ENCODE measurements at regions not wholly inside any gene's neighbourhood (a gene's known extent, or its start where the extent isn't known, plus 50 kb on each side); places are given as distances from the start of the nearest gene placed in this dataset.

DNA sequence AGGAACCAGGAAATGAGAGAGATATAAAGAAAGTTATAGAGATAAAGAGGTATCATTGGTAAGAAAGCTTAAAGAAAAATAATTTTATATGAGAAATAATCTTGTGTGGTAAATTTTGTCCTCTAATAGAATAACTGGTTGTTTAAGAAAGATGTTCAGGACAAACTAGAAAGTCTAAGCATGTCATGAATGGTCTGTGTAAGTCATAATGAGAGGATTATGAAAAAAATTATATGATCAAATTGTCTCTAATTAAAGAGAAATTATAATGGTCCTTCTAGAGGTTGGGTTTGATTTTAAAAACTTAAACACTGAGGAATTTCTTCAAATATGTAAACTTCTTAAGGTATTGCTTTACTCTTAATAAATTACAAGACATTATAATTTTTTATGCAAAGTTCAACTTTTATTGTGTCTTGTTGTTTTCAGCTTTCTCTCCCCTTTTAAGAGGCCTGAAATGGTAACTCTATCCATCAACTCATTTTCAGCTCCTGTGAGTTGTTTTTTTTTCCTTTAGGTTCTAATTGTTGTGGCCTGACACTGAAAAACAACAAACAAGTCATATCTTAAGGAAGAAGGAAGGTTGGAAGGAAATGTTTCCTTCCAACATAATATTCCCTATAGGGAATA is 88.2 kb upstream of the CNOT2 start:
- no peak for DNase-seq (ENCODE audit: low read depth)

DNA sequence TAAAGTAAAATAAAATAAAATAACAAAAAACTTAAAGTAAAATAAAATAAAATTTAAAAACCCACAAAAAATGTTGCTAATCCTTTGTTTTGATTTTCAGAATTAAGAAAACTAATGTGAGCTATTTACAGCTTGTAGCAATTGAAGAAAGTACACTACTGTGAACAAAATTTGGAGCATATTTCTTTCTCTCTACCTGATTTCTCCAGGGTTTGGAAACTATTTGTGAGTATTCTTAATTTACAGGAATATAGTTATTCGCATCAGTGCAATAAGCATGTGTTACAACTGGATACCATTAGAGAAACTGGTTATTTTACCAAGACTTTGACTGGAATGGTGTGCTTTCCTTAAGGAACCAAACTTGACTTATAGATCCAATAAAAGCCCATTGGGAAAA is 86.1 kb upstream of the CNOT2 start:
- DNase-seq (ENCODE audit: low read depth) = no peak

DNA sequence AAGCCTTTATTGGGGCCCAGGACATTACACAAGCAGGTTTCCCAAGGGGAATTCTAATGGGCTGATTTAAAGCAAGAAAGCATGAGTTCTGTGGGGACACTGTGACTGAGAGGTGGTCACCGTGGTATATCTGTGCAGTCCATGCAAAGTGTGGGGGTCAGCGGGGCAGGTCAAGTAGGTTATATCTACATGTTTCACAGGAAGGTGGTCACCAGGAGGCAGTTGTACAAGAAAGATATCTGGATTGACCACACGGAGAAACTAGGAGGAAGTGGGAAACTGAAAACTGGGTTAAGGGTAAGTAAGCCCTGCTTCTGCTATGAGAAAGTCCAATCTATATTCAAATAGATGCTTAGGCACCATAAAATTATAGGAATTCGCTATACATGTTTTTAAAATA is 77.8 kb upstream of the CNOT2 start:
- no peak for DNase-seq (ENCODE audit: low read depth)

DNA sequence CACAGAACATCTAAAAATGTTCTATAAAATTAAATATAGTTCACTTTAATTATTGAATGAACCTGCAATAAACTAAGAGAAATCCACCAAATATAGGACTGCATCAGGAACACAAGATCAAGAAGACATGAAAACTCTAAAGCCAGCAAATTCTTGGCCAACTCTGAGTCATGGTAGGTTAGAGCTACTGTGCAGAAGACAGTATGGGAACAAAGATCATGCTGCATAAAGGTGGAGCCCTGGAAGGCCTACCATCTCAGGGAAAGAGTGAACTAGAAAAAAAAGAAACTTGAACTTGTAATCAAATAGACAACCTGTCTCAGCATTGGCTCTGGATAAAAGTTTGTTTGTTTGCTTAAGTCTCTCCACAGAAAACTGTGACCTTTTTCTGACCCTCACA is 66.9 kb upstream of the CNOT2 start:
- no peak for DNase-seq (ENCODE audit: low read depth)

DNA sequence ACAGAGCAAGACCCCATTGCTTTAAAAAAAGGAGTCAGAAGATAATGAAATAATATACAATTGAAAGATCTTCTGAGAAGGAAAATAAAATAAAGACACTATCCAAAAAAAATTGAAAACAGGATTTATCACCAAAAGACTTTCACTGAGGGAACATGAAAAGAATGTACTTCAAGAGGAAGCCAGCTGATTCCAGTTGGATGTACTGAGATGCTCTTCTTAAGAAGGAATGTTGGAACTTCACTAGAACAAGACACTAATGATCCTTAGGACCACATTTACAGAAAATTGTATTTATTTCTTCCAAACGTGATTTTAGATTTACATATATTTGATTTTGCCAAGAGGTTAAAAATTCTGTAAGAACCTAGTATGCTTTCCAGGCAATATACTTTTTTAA is 65.6 kb upstream of the CNOT2 start:
- no peak for DNase-seq (ENCODE audit: low read depth)

DNA sequence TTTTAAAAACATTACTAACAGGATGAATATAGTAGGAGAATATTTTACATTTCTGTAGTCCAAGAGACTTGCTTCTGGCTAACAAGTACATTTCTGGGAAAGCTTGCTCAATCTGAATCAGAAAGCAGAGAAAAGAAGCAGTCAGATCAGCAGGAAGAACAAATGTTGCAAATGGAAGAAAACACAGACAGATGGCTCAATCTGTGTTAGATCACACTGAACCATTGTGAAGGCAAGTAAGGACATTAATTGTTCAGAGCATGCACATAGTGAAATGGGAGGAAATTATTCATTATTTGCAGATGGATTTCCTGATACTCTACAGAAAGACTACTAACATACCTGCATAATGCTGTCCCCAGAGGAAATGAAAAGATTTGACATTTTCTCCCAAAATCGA is 65.2 kb upstream of the CNOT2 start:
- DNase-seq (ENCODE audit: low read depth) = no peak

DNA sequence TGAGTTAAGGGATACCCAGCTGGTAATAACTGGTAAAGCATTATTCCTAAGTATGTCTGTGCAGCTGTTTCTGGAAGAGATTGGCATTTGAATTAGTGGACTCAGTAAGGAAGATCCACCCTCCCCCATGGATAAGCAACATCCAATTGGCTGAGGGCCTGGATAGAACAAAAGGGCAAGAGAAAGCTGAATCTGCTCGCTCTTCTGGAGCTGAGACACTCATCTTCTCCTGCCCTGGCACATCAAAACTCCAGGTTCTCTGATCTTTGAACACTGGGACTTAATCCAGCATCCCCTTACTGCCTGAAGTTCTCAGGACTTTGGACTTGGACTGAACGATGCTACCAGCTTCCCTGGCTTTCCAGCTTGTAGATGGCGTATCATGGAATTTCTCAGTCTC is 63.1 kb upstream of the CNOT2 start:
- no peak for DNase-seq (ENCODE audit: low read depth)

DNA sequence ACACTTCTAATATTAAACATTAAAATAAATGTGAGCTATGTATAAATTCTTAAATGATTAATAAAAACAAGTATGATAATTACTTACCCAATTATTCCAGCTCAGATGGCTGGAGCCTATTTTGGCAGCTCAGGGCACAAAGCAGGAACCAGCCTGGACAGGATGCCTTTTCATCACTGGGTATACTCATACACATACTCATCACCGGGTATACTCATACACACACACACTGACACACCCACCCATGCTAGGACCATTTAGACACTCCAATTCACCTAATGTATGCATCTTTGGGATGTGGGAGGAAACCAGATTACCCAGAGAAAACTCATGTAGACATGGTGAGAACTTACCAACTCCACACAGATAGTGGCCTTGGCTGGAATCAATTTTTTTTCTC is 57.9 kb upstream of the CNOT2 start:
- no peak for DNase-seq (ENCODE audit: low read depth)

DNA sequence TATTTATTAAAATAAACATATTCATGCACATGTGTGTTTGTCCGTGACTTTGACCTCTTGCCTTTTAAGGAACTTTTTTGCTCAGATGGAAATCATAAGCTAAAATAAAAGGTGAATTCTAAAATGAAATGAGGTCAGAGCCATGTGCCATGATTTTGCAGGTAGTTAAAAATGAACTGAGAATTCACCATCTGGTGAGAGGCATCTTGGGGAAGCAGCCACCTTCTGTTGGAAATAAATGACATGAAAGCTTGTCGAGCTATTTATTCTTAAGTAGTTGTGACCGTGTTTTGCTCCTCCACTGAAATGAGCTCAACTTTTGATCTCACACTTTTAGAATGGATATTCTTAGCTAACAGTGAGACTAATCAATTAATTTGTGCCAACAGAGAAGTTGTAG is 56.8 kb upstream of the CNOT2 start:
- DNase-seq (ENCODE audit: low read depth) = no peak

DNA sequence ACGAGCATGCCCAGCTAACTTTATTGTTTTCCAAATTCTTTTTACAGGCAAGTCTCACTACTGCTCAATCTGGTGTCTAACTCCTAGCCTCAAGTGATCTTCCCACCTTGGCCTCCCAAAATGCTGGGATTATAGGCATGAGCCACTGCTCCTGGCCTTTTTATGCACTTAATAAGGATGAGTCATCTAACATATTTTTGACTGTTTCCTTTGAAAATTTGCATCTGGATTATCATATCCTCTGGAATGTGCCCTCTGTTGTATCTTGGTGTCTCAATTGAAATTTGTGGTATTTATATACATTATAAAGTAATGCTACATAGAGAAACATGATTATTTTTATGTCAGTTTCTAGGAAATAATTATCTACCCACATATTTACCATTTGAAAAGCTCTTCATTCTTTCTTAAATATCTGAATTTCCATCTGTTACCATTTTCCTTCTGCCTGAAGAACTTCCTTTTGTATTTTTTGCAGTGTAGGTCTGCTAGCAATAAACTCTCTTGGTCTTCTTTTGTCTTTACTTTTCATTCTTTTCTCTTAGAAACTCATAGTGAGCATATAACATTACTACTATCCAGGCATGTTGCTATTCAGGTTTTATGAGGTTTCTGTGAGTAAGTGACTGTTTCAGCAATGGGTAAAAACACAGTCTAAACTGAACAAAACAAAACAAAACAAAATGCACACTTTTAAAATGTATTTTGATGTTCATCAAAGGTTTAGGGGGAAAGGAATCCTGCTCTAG is 52.8 kb upstream of the CNOT2 start:
- DNase-seq (ENCODE audit: low read depth) = peak; percentile 38
